HEK293T (cell line): ENCODE measurements at regions not wholly inside any gene's neighbourhood (a gene's known extent, or its start where the extent isn't known, plus 50 kb on each side); places are given as distances from the start of the nearest gene placed in this dataset.

ENCODE experiments used
- CTCF ChIA-PET: fragments of 350-600 bp; formaldehyde crosslinking; extraction: SDS; loops from one replicate; lab custom pipeline; 2021; ENCODE audit warnings: antibody characterized with exemption, inconsistent platforms; lab: Yijun Ruan, JAX
- POLR2A ChIA-PET: fragments of 350-600 bp; formaldehyde crosslinking; extraction: SDS; loops from one replicate; lab custom pipeline; 2020; ENCODE audit warnings: antibody characterized with exemption, inconsistent platforms; lab: Yijun Ruan, JAX
- DNase-seq: peaks from one replicate; pipeline ENCODE4 v3.0.0; 2012; ENCODE audit warnings: mixed read lengths; ENCODE audit errors: extremely low spot score
- ARNT ChIP-seq: fragments of 450-650 bp; IDR thresholded peaks from 2 replicates; pipeline ENCODE4 v1.6.1; 2017; ENCODE audit warnings: mild to moderate bottlenecking
- BHLHE40 ChIP-seq: fragments of 450-650 bp; IDR thresholded peaks from 2 replicates; pipeline ENCODE4 v1.6.1; 2016; ENCODE audit warnings: mild to moderate bottlenecking, moderate library complexity, borderline replicate concordance
- CTBP1 ChIP-seq: fragments of 450-650 bp; IDR thresholded peaks from 2 replicates; pipeline ENCODE4 v1.6.1; 2016; ENCODE audit warnings: borderline replicate concordance
- FOXA1 ChIP-seq: fragments of 450-650 bp; IDR thresholded peaks from 2 replicates; pipeline ENCODE4 v1.6.1; 2016; ENCODE audit warnings: mild to moderate bottlenecking
- FOXK2 ChIP-seq: fragments of 450-650 bp; IDR thresholded peaks from 2 replicates; pipeline ENCODE4 v1.6.1; 2016; ENCODE audit warnings: mild to moderate bottlenecking
- L3MBTL2 ChIP-seq: fragments of 450-650 bp; conservative IDR thresholded peaks from 2 replicates; pipeline ENCODE4 v1.6.1; 2016; ENCODE audit warnings: mild to moderate bottlenecking
- LEF1 ChIP-seq: fragments of 450-650 bp; IDR thresholded peaks from 2 replicates; pipeline ENCODE4 v1.6.1; 2017; ENCODE audit warnings: mild to moderate bottlenecking, borderline replicate concordance
- NFRKB ChIP-seq: fragments of 450-650 bp; IDR thresholded peaks from 2 replicates; pipeline ENCODE4 v1.6.1; 2016; ENCODE audit warnings: mild to moderate bottlenecking, moderate library complexity
- PKNOX1 ChIP-seq: fragments of 450-650 bp; IDR thresholded peaks from 2 replicates; pipeline ENCODE4 v1.6.1; 2016
- SUZ12 ChIP-seq: fragments of 450-650 bp; IDR thresholded peaks from 2 replicates; pipeline ENCODE4 v1.6.1; 2016; ENCODE audit warnings: mild to moderate bottlenecking
- TARDBP ChIP-seq: fragments of 450-650 bp; IDR thresholded peaks from 2 replicates; pipeline ENCODE4 v1.6.1; 2016

- ChIA-PET CTCF (no interaction called here), POLR2A (no interaction called here)
- TF ChIP-seq FOXA1: no peak
- no peak for DNase-seq
These were observed 71.0 kb upstream of the SYNPR start for GRCh38 chr3:63207066-63207590.

GRCh38 chr3:63228087-63228486 lies 50.0 kb upstream of the SYNPR start:
- TF ChIP-seq NFRKB (no peak), SUZ12 (no peak), BHLHE40 (no peak), FOXA1 (no peak), TARDBP (no peak), LEF1 (no peak), FOXK2 (no peak), ARNT (no peak), CTBP1 (no peak), PKNOX1 (no peak), L3MBTL2 (no peak)
- DNase-seq: no peak
- POLR2A ChIA-PET: no interaction called here
- CTCF ChIA-PET: interaction anchor here (0.6 to 1.0 kb wide), 3 partner anchors 19 to 562 kb away, joined by 3 to 7 read pairs (median 3); no protein-coding TSS in a partner anchor
